ENCODE measurements at regions not wholly inside any gene's neighbourhood (a gene's known extent, or its start where the extent isn't known, plus 50 kb on each side); places are given as distances from the start of the nearest gene placed in this dataset.

GRCh38 chr3:105162448-105162847 lies 204.3 kb upstream of the ALCAM start:
- Histone ChIP-seq H2AFZ (ENCODE audit: low read length) (no peak overlapping the region), H4K20me1 (replicated peaks in 1 of 2; ENCODE audit: control insufficient read depth in 1 of 2, insufficient read depth in 2 of 2, low read length in 2 of 2) (no peaks in the 10 kb centered on the region), H3K4me2 (ENCODE audit: insufficient read depth in 1 of 2, low read depth in 2 of 2, low read length in 2 of 2) (no peak overlapping the region), H3K9me3 (ENCODE audit: insufficient read depth in 2 of 2, low read depth in 1 of 2, low read length in 1 of 2) (no peaks in the 10 kb centered on the region), H3K79me2 (ENCODE audit: control insufficient read depth in 1 of 2, insufficient read depth in 2 of 2, low read length in 2 of 2) (no peaks in the 10 kb centered on the region), H3K23me2 (ENCODE audit: low read depth, low read length) (no peaks in the 10 kb centered on the region), H2BK12ac (ENCODE audit: low read depth, low read length) (no peak overlapping the region), H2BK5ac (ENCODE audit: low read depth, low read length) (no peak overlapping the region), H3K23ac (ENCODE audit: insufficient read length) (no peak overlapping the region), H4K8ac (ENCODE audit: extremely low read depth, insufficient read depth, low read length) (no peak overlapping the region), H3K18ac (ENCODE audit: extremely low read depth, low read length) (no peak overlapping the region), H2BK15ac (ENCODE audit: low read length) (no peak overlapping the region), H3K27ac (ENCODE audit: low read depth, low read length) (no peak overlapping the region), H3K4ac (replicated peaks; ENCODE audit: insufficient read length, low read depth, low read length) (no peak overlapping the region), H3K4me1 (replicated peaks in 1 of 4; ENCODE audit: control insufficient read depth in 3 of 4, insufficient read depth in 4 of 4, low read length in 3 of 4) (no peaks in the 10 kb centered on the region; a peak in 3 of 7 replicates), H3K9ac (replicated peaks in 1 of 4; ENCODE audit: extremely low read depth in 1 of 4, low read depth in 3 of 4, low read length in 3 of 4) (no peak overlapping the region), H4K91ac (replicated peaks; ENCODE audit: insufficient read length, low read length) (no peak overlapping the region), H2AK5ac (ENCODE audit: low read depth, low read length) (no peak overlapping the region), H3K56ac (replicated peaks; ENCODE audit: insufficient read length, low read depth, low read length) (no peak overlapping the region), H3K79me1 (ENCODE audit: low read depth, low read length) (no peaks in the 10 kb centered on the region), H3K27me3 (replicated peaks in 1 of 4; ENCODE audit: control insufficient read depth in 3 of 4, extremely low read depth in 1 of 4, insufficient read depth in 3 of 4, low read length in 3 of 4) (no peaks in the 10 kb centered on the region), H4K5ac (ENCODE audit: insufficient read length, low read depth, low read length) (no peak overlapping the region), H2BK20ac (ENCODE audit: low read length) (no peak overlapping the region), H3K14ac (ENCODE audit: insufficient read length) (no peak overlapping the region), H3K4me3 (ENCODE audit: extremely low read depth in 1 of 4, insufficient read depth in 2 of 4, low read depth in 3 of 4, low read length in 4 of 4) (no peak overlapping the region), H2BK120ac (replicated peaks; ENCODE audit: low read depth, low read length) (no peak overlapping the region), H3K36me3 (ENCODE audit: control insufficient read depth in 2 of 4, insufficient read depth in 4 of 4, low read length in 3 of 4) (no peaks in the 10 kb centered on the region)
- 100% methylated on average over 1 of the region's 1 CpG; no CpG with 5 or more reads in 1 of the 2 experiments for WGBS, 2 experiments (ENCODE audit: extremely low coverage in 1 of 2, insufficient coverage in 1 of 2, insufficient read length in 1 of 2, insufficient replicate concordance in 2 of 2, low coverage in 1 of 2, low lambda C conversion rate in 2 of 2, missing lambda C conversion rate in 1 of 2)
- POLR2A ChIA-PET (ENCODE audit: partially characterized antibody) = no interaction called here
- CTCF ChIA-PET (ENCODE audit: partially characterized antibody) = no interaction called here
- FAIRE-seq (no peak), DNase-seq (ENCODE audit: low read depth in 1 of 2, low spot score in 2 of 2) (no peak)
- TF ChIP-seq KDM1A (IDR thresholded peaks at IDR 0.05; ENCODE audit: borderline replicate concordance, low read length) (no peak), POU5F1 (IDR thresholded peaks at IDR 0.05; ENCODE audit: low read depth, low read length) (no peak), BRCA1 (IDR thresholded peaks at IDR 0.05; ENCODE audit: low read depth, low read length) (no peak), ASH2L (IDR thresholded peaks at IDR 0.05; ENCODE audit: low read length) (no peak), CEBPB (IDR thresholded peaks at IDR 0.05; ENCODE audit: low read depth, low read length) (no peak), CTCF (IDR thresholded peaks at IDR 0.05; ENCODE audit: control extremely low read depth in 1 of 3, insufficient read depth in 1 of 3, low read depth in 1 of 3, low read length in 3 of 3) (no peak), RBBP5 (IDR thresholded peaks at IDR 0.05; ENCODE audit: borderline replicate concordance, low read depth, low read length) (no peak), RNF2 (IDR thresholded peaks at IDR 0.05; ENCODE audit: borderline replicate concordance, low read depth, low read length, missing control alignments, poor library complexity, severe bottlenecking) (no peak), RFX5 (IDR thresholded peaks at IDR 0.05; ENCODE audit: borderline replicate concordance, low read depth, low read length) (no peak), SIRT6 (IDR thresholded peaks at IDR 0.05; ENCODE audit: low read length) (no peak), KDM4A (IDR thresholded peaks at IDR 0.05; ENCODE audit: low read depth, low read length, severe bottlenecking) (no peak)
